ENCODE measurements at regions not wholly inside any gene's neighbourhood (a gene's known extent, or its start where the extent isn't known, plus 50 kb on each side); places are given as distances from the start of the nearest gene placed in this dataset.

DNA sequence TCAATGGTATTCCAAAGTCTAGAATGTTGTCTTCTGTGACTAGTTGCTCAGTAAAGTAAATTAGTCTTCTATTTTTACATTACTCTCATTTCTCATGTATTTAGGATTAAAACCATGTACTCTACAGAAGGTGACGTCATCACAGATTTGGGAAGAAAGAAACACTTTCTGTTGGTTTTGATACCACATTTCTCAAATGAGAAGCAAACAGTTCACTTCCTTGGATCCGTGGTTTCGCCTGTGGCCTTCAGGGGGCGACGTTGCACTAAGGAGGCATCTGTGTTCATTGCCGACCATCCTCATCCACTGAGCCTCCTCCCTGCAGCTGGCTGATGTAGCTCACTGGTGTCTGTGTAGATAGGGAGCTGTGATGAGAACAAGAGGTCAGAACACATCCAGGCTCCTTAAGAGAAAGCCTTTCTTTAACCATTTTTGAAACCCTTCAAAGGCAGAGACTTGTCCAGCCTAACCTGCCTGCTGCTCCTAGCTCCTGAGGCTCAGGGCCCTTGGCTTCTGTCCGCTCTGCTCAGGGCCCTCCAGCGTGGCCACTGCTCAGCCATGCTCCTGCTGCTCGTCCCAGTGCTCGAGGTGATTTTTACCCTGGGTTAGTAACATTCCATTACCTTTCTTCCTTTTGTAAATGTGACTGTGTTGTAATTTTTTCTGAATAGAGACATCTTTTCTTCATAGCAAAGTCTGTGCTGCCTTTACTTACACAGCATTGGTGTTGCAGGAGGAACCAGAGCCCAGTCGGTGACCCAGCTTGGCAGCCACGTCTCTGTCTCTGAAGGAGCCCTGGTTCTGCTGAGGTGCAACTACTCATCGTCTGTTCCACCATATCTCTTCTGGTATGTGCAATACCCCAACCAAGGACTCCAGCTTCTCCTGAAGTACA is 220.6 kb upstream of the OR4E1 start:
- TF ChIP-seq, protein P1, sequence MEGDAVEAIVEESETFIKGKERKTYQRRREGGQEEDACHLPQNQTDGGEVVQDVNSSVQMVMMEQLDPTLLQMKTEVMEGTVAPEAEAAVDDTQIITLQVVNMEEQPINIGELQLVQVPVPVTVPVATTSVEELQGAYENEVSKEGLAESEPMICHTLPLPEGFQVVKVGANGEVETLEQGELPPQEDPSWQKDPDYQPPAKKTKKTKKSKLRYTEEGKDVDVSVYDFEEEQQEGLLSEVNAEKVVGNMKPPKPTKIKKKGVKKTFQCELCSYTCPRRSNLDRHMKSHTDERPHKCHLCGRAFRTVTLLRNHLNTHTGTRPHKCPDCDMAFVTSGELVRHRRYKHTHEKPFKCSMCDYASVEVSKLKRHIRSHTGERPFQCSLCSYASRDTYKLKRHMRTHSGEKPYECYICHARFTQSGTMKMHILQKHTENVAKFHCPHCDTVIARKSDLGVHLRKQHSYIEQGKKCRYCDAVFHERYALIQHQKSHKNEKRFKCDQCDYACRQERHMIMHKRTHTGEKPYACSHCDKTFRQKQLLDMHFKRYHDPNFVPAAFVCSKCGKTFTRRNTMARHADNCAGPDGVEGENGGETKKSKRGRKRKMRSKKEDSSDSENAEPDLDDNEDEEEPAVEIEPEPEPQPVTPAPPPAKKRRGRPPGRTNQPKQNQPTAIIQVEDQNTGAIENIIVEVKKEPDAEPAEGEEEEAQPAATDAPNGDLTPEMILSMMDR (IDR thresholded peaks at IDR 0.05; ENCODE audit: insufficient read depth, low read length, missing control alignments): no peak
- DNase-seq (ENCODE audit: low read depth, low spot score): no peak
- CTCF ChIA-PET: no interaction called here

DNA sequence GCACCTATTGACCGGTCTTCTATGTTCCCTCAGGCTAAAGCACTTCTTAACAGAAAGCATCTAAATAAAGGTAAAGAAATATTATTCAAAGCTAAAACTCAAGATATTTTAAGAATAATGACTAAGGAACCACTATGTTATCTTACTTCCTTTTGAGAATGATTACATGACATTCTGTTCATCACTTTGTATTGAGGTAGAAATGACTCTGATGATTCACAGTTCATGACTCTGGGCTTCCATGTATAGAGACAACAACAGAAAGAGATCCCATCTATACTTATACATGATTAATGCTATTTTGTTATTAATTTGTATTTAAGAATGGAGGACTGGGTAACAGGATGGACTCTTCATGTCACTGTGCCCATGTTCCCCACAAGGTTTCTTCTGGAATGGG is 218.3 kb upstream of the OR4E1 start:
- CTCF ChIA-PET: no interaction called here
- TF ChIP-seq, protein P1 (IDR thresholded peaks at IDR 0.05; ENCODE audit: insufficient read depth, low read length, missing control alignments): no peak
- DNase-seq (ENCODE audit: low read depth, low spot score): no peak
- POLR2A ChIA-PET: no interaction called here
- H3K4me3 ChIP-seq (ENCODE audit: low read depth, low read length): no peak overlapping the region

More for the DNA sequence above, 220.6 kb upstream of the OR4E1 start:
- H3K4me3 ChIP-seq (ENCODE audit: low read depth, low read length): no peak overlapping the region
- POLR2A ChIA-PET: no interaction called here

DNA sequence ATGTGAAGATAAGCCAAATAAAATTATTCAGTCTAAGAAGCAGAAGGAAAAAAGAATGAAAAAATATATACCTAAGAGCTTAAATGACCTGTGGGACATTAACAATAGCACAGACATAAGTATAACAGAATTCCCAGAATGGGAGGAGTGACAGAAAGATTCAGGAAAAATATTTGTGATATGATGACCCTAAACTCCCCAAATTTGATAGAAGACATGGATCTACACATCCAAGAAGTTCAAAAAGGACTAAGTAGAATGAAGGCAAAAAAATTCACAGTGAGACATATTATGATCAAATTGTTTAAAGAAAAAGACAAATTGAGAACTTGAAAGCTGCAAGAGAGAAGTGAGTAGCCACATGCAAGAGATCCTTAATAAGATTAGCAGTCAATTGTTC is 211.4 kb upstream of the OR4E1 start:
- CTCF ChIA-PET: no interaction called here
- POLR2A ChIA-PET: no interaction called here
- TF ChIP-seq, protein P1 (IDR thresholded peaks at IDR 0.05; ENCODE audit: insufficient read depth, low read length, missing control alignments): no peak
- H3K4me3 ChIP-seq (ENCODE audit: low read depth, low read length): no peak overlapping the region
- DNase-seq (ENCODE audit: low read depth, low spot score): no peak

DNA sequence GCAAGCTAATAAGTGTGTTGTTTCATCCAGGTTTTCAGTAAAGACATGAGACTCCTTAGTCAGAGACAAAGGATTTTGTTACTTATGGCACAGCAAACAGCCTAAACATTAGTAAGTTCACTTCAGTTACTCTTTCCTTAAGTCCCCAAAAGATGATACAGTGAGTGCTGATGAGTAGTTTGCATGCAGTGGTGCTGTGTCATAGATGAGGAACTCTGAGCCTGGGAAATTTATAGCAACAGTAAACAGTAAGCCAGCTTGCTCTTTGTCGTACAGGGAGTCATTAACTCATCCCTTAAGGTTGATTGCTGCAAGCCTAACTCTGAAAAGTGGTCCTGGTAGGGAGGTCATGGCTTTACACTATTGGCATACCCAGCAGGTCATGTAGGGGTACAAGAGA is 208.6 kb upstream of the OR4E1 start:
- TF ChIP-seq, protein P1 (IDR thresholded peaks at IDR 0.05; ENCODE audit: insufficient read depth, low read length, missing control alignments): no peak
- CTCF ChIA-PET: no interaction called here
- no peak for DNase-seq (ENCODE audit: low read depth, low spot score)
- POLR2A ChIA-PET: no interaction called here
- H3K4me3 ChIP-seq (ENCODE audit: low read depth, low read length): no peak overlapping the region

DNA sequence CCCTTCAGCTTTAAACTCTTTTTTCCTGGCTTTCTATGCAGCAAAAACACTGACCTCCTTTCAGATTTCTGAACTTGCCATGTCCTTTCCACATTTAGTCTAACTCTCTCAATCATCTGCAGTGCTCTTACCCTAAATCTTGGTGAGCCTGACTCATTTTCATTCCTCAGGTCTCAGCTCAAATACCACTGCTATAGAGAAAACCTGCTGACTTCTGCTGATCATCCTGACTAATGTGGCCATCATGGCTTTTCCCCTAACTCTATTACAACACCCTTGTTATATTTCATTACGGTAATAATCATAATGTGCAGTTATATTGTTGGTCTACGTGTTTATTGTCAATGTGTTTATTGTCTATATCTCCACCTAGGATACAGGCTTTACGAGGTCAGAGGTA is 207.3 kb upstream of the OR4E1 start:
- ChIA-PET POLR2A (no interaction called here), CTCF (no interaction called here)
- DNase-seq (ENCODE audit: low read depth, low spot score): no peak
- no peak overlapping the region for H3K4me3 ChIP-seq (ENCODE audit: low read depth, low read length)
- TF ChIP-seq, protein P1 (IDR thresholded peaks at IDR 0.05; ENCODE audit: insufficient read depth, low read length, missing control alignments): no peak

DNA sequence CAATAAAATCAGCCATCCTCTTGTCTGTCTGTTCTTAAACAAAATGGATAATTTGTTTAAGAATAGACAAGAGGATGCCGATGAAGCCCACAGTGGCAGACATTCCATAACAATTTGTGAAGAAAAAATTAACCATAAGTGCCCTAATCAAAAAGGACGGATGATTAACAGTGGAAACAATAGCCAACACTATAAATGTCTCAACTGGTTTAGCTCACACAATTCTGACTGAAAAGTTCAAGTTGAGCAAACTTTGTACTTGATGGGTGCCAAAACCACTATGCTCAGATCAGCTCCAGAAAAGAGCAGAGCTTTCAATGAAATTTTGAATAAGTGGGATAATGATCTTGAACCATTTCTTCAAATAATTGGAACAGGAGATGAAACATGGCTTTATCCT is 202.2 kb upstream of the OR4E1 start:
- no peak for DNase-seq (ENCODE audit: low read depth, low spot score)
- TF ChIP-seq, protein P1 (IDR thresholded peaks at IDR 0.05; ENCODE audit: insufficient read depth, low read length, missing control alignments): no peak
- ChIA-PET CTCF (no interaction called here), POLR2A (no interaction called here)
- H3K4me3 ChIP-seq (ENCODE audit: low read depth, low read length): no peak overlapping the region
